IMR-90 (cell line): ENCODE measurements at regions not wholly inside any gene's neighbourhood (a gene's known extent, or its start where the extent isn't known, plus 50 kb on each side); places are given as distances from the start of the nearest gene placed in this dataset.

Experiments
- CEBPB ChIP-seq: IDR thresholded peaks from 2 replicates; pipeline ENCODE4 v1.6.1; 2012; ENCODE audit warnings: low read depth, low read length, improper control_type of control experiment
- CTCF ChIP-seq: conservative IDR thresholded peaks from 2 replicates; pipeline ENCODE4 v1.5.1; 2012; ENCODE audit warnings: mild to moderate bottlenecking, low read depth, low read length, improper control_type of control experiment
- FOS ChIP-seq: fragments of 150-350 bp; IDR thresholded peaks from 2 replicates; pipeline ENCODE4 v1.6.1; 2016; ENCODE audit warnings: low read depth, low read length
- MAFK ChIP-seq: IDR thresholded peaks from 2 replicates; pipeline ENCODE4 v1.6.1; 2012; ENCODE audit warnings: low read depth, low read length, improper control_type of control experiment
- MXI1 ChIP-seq: IDR thresholded peaks from 2 replicates; pipeline ENCODE4 v1.6.1; 2012; ENCODE audit warnings: low read depth, mild to moderate bottlenecking, low read length, moderate library complexity, borderline replicate concordance
- POLR2A ChIP-seq: IDR thresholded peaks from 2 replicates; pipeline ENCODE4 v1.6.1; 2012; ENCODE audit warnings: mild to moderate bottlenecking, low read depth, low read length
- SMC3 ChIP-seq: fragments of 150-350 bp; IDR thresholded peaks from 2 replicates; pipeline ENCODE4 v1.6.1; 2016; ENCODE audit warnings: low read depth, mild to moderate bottlenecking, antibody characterized with exemption, low read length, moderate library complexity
- USF2 ChIP-seq: fragments of 150-350 bp; IDR thresholded peaks from 2 replicates; pipeline ENCODE4 v1.6.1; 2017; ENCODE audit warnings: mild to moderate bottlenecking, antibody characterized with exemption, low read length, low read depth

DNA sequence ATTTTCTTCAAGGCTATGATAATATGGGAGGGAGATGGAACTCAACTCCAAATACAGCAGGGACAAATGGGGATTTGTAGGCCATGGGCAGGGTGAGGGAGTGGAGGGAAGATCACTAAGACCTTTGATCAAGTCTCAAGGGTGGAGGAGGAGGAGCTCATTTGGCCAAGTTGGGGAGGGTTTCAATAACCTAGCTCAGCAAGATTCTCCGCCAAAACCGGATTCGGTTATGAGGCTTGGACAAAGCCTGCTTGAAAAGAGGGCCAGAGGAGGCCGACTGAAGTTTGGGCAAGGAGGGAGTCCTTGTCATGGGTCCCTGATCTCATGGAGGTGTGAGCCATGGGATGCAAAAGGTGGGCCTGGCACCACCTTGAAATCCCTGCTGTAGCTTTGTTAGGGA is 68.8 kb downstream of the TSN start:
- TF ChIP-seq FOS (no peak), MXI1 (no peak), CTCF (no peak), USF2 (no peak), CEBPB (no peak), SMC3 (no peak), POLR2A (no peak), MAFK (no peak)
